GM12878 (cell line): ENCODE measurements at regions not wholly inside any gene's neighbourhood (a gene's known extent, or its start where the extent isn't known, plus 50 kb on each side); places are given as distances from the start of the nearest gene placed in this dataset.

Source experiments
- ATF3 ChIP-seq: IDR thresholded peaks from 2 replicates; pipeline ENCODE4 v1.6.1; 2011; ENCODE audit warnings: low read depth, mild to moderate bottlenecking, low read length, moderate library complexity, borderline replicate concordance; ENCODE audit errors: extremely low read depth
- ATF7 ChIP-seq: fragments of 450-650 bp; IDR thresholded peaks from 2 replicates; pipeline ENCODE4 v1.6.1; 2016; ENCODE audit warnings: low read depth, mild to moderate bottlenecking
- CREB1 ChIP-seq: IDR thresholded peaks from 2 replicates; pipeline ENCODE4 v1.6.1; 2012; ENCODE audit warnings: low read depth, mild to moderate bottlenecking, inconsistent platforms
- CTCF ChIP-seq, 3 experiments: IDR thresholded peaks in 2 of 3; conservative IDR thresholded peaks in 1 of 3; 2 replicates each; pipeline ENCODE4 v1.5.1; 2011; ENCODE audit warnings: low read depth in 3 of 3, low read length in 3 of 3, mild to moderate bottlenecking in 3 of 3, control low read depth in 2 of 3, moderate library complexity in 2 of 3, inconsistent platforms in 1 of 3, mixed read lengths in 1 of 3; ENCODE audit not compliant: control insufficient read depth in 2 of 3, insufficient read depth in 1 of 3; ENCODE audit errors: extremely low read depth in 1 of 3
- ELK1 ChIP-seq: IDR thresholded peaks from 2 replicates; pipeline ENCODE4 v1.6.1; 2012; ENCODE audit warnings: low read depth, low read length, improper control_type of control experiment
- EP300 ChIP-seq, 2 experiments: fragments of 150-350 bp in 1 of 2; IDR thresholded peaks; 2 replicates each; pipeline ENCODE4 v1.6.1; 2011 to 2012; ENCODE audit warnings: low read depth in 2 of 2, low read length in 2 of 2, borderline replicate concordance in 1 of 2, improper control_type of control experiment in 1 of 2, inconsistent platforms in 1 of 2; ENCODE audit not compliant: control insufficient read depth in 1 of 2
- HDAC2 ChIP-seq: fragments of 200-600 bp; sonication (generic); IDR thresholded peaks from 2 replicates; pipeline ENCODE4 v1.6.1; 2017
- NKRF ChIP-seq: fragments of 450-650 bp; conservative IDR thresholded peaks from 2 replicates; pipeline ENCODE4 v1.6.1; 2017; ENCODE audit warnings: mild to moderate bottlenecking, moderate library complexity
- NR2F1 ChIP-seq: fragments of 450-650 bp; conservative IDR thresholded peaks from 2 replicates; pipeline ENCODE4 v1.6.1; 2017; ENCODE audit warnings: mild to moderate bottlenecking
- POLR2A ChIP-seq: IDR thresholded peaks from 2 replicates; pipeline ENCODE4 v1.6.1; 2011; ENCODE audit warnings: low read depth, mild to moderate bottlenecking, low read length

- no peak for TF ChIP-seq ATF3
- no peak for TF ChIP-seq EP300 (IDR thresholded peaks at IDR 0.05; ENCODE audit: borderline replicate concordance in 1 of 2, control insufficient read depth in 1 of 2, low read depth in 2 of 2, low read length in 2 of 2)
- no peak for TF ChIP-seq POLR2A
- no peak for TF ChIP-seq NKRF
- TF ChIP-seq ELK1 = no peak
- no peak for TF ChIP-seq NR2F1
- no peak for TF ChIP-seq CREB1
- TF ChIP-seq ATF7 = no peak
- TF ChIP-seq CTCF (IDR thresholded peaks at IDR 0.05 in 2 of 3, conservative IDR thresholded peaks at IDR 0.05 in 1 of 3; ENCODE audit: control insufficient read depth in 2 of 3, extremely low read depth in 1 of 3, insufficient read depth in 1 of 3, low read depth in 3 of 3, low read length in 3 of 3) = no peak
- no peak for TF ChIP-seq HDAC2
Observed at GRCh38 chr3:167100651-167101050, 279.4 kb downstream of the ZBBX start.
